Esophagus muscularis mucosa (tissue), 3 donors: ENCODE measurements at regions not wholly inside any gene's neighbourhood (a gene's known extent, or its start where the extent isn't known, plus 50 kb on each side); places are given as distances from the start of the nearest gene placed in this dataset.

ENCODE experiments used
- CTCF ChIP-seq, 3 experiments: fragments of 200-600 bp in 2 of 3; fragments of 450-650 bp in 1 of 3; sonication (generic) in 2 of 3; IDR thresholded peaks; one replicate each; pipeline ENCODE4 v1.5.1; 2017 to 2019; ENCODE audit warnings: antibody characterized with exemption in 3 of 3, mild to moderate bottlenecking in 2 of 3, moderate library complexity in 1 of 3
- POLR2A ChIP-seq: fragments of 450-650 bp; IDR thresholded peaks from one replicate; pipeline ENCODE4 v1.6.1; 2017; ENCODE audit warnings: antibody characterized with exemption, moderate library complexity, mild to moderate bottlenecking, low read depth
- POLR2AphosphoS5 ChIP-seq, 2 donors: sonication (generic); formaldehyde crosslinking; IDR thresholded peaks; one replicate each; pipeline ENCODE4 v1.6.1; 2017; ENCODE audit warnings: antibody characterized with exemption in 2 of 2

GRCh38 chr1:214840356-214840755, 237.4 kb downstream of the CENPF start:
- no peak for TF ChIP-seq CTCF (IDR thresholded peaks at IDR 0.05)
- no peak for TF ChIP-seq POLR2AphosphoS5 (IDR thresholded peaks at IDR 0.05)
- TF ChIP-seq POLR2A = no peak
